H1 (cell line): ENCODE measurements at regions not wholly inside any gene's neighbourhood (a gene's known extent, or its start where the extent isn't known, plus 50 kb on each side); places are given as distances from the start of the nearest gene placed in this dataset.
"Not testable (repeated sequence)": the region's sequence is repeated elsewhere in the genome, so short reads cannot be mapped to it uniquely, and the experiment has no call there.

Source experiments
- EZH2 ChIP-seq: fragments of 200-600 bp; sonication (generic); IDR thresholded peaks from 2 replicates; pipeline ENCODE4 v1.7.1; 2012; ENCODE audit warnings: low read depth, mild to moderate bottlenecking, moderate library complexity, low read length, inconsistent platforms; ENCODE audit not compliant: severe bottlenecking
- JUND ChIP-seq: IDR thresholded peaks from 2 replicates; pipeline ENCODE4 v1.6.1; 2011; ENCODE audit warnings: mild to moderate bottlenecking, improper control_type of control experiment, low read length
- KDM5A ChIP-seq: fragments of 200-600 bp; IDR thresholded peaks from 2 replicates; pipeline ENCODE4 v1.7.1; 2012; ENCODE audit warnings: mild to moderate bottlenecking, low read length, inconsistent platforms, mixed read lengths
- POLR2A ChIP-seq, 2 experiments: IDR thresholded peaks; 1 replicate in 1 of 2; 2 replicates in 1 of 2; pipeline ENCODE4 v1.6.1; 2011; ENCODE audit warnings: low read depth in 2 of 2, low read length in 2 of 2, mild to moderate bottlenecking in 2 of 2; ENCODE audit errors: control extremely low read depth in 1 of 2
- RBBP5 ChIP-seq: IDR thresholded peaks from 2 replicates; pipeline ENCODE4 v1.7.1; 2012; ENCODE audit warnings: low read depth, mild to moderate bottlenecking, inconsistent platforms, low read length, moderate library complexity, borderline replicate concordance
- SIX5 ChIP-seq: IDR thresholded peaks from 2 replicates; pipeline ENCODE4 v1.6.1; 2011; ENCODE audit warnings: mild to moderate bottlenecking, low read depth, low read length
- SP1 ChIP-seq: IDR thresholded peaks from 2 replicates; pipeline ENCODE4 v1.6.1; 2011; ENCODE audit warnings: low read depth, low read length
- YY1 ChIP-seq: IDR thresholded peaks from 2 replicates; pipeline ENCODE4 v1.6.1; 2011; ENCODE audit warnings: low read depth, mild to moderate bottlenecking, low read length
- TF ChIP-seq, protein P1 (sequence below), 3 experiments: IDR thresholded peaks; 1 replicate in 2 of 3; 2 replicates in 1 of 3; pipeline versions ENCODE4 v1.5.1 to v1.6.1; 2011; ENCODE audit warnings: low read length in 3 of 3, mild to moderate bottlenecking in 3 of 3, inconsistent platforms in 2 of 3, low read depth in 1 of 3, moderate library complexity in 1 of 3; ENCODE audit not compliant: insufficient read depth in 1 of 3; ENCODE audit errors: control extremely low read depth in 1 of 3
- TF ChIP-seq, protein P2 (sequence below): IDR thresholded peaks from 2 replicates; pipeline ENCODE4 v1.6.1; 2012; ENCODE audit warnings: low read length, inconsistent platforms

DNA sequence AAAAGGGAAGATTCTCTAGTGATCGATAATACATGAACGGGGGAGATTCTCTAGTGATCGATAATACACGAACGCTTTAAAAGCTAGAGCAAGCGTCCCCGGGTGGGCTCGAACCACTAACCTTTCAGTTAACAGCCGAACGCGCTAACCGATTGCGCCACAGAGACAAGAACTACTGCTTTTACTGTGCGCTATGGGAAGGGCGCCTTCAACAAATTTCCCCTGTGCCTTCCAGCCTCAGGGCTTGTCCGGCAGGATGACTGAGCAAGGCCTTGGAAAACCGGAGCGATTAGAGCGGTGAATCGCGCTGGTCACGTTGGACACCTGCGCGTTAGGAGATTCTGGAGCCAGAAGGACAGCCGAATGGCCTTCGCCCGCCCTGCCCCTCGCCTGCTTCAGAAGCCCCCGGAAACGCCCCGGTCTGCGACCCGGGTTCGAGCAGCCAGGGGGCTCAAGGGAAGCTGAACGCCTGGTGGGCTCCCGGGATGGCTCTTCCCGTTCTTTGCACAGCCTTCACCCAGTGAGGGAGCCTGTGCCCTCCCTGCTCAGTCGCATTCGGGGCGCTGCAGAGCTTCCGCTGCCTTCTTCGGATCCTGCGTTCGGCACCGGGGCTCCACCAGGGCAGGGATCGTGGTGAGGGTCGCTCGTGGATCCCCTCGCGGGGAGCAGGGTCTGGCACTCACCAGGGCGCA lies 103.5 kb downstream of the NBPF11 start:
- TF ChIP-seq KDM5A; EZH2; POLR2A (IDR thresholded peaks at IDR 0.05; ENCODE audit: control extremely low read depth in 1 of 2, low read depth in 2 of 2, low read length in 2 of 2); JUND; SIX5; YY1; SP1; RBBP5: not testable (repeated sequence)
- TF ChIP-seq, protein P1, sequence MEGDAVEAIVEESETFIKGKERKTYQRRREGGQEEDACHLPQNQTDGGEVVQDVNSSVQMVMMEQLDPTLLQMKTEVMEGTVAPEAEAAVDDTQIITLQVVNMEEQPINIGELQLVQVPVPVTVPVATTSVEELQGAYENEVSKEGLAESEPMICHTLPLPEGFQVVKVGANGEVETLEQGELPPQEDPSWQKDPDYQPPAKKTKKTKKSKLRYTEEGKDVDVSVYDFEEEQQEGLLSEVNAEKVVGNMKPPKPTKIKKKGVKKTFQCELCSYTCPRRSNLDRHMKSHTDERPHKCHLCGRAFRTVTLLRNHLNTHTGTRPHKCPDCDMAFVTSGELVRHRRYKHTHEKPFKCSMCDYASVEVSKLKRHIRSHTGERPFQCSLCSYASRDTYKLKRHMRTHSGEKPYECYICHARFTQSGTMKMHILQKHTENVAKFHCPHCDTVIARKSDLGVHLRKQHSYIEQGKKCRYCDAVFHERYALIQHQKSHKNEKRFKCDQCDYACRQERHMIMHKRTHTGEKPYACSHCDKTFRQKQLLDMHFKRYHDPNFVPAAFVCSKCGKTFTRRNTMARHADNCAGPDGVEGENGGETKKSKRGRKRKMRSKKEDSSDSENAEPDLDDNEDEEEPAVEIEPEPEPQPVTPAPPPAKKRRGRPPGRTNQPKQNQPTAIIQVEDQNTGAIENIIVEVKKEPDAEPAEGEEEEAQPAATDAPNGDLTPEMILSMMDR (IDR thresholded peaks at IDR 0.05; ENCODE audit: control extremely low read depth in 1 of 3, insufficient read depth in 1 of 3, low read depth in 1 of 3, low read length in 3 of 3), result not testable (repeated sequence)
- TF ChIP-seq, protein P2, sequence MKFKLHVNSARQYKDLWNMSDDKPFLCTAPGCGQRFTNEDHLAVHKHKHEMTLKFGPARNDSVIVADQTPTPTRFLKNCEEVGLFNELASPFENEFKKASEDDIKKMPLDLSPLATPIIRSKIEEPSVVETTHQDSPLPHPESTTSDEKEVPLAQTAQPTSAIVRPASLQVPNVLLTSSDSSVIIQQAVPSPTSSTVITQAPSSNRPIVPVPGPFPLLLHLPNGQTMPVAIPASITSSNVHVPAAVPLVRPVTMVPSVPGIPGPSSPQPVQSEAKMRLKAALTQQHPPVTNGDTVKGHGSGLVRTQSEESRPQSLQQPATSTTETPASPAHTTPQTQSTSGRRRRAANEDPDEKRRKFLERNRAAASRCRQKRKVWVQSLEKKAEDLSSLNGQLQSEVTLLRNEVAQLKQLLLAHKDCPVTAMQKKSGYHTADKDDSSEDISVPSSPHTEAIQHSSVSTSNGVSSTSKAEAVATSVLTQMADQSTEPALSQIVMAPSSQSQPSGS, result not testable (repeated sequence)
